Body of pancreas (tissue), 4 donors: ENCODE measurements at regions not wholly inside any gene's neighbourhood (a gene's known extent, or its start where the extent isn't known, plus 50 kb on each side); places are given as distances from the start of the nearest gene placed in this dataset.
A peak's percentile ranks its signal among the peaks of the same experiment; 100 is the strongest.

Experiments
- ATAC-seq: fragments of 150-250 bp; one replicate; pipeline ENCODE4 v1.9.1; 2016
- DNase-seq, 4 donors: peaks; one replicate each; pipeline ENCODE4 v3.0.0-alpha.2; 2019
- H3K27ac ChIP-seq, 4 donors: fragments of 200-600 bp; sonication (generic); 1 replicate in 3 of 4; 2 replicates in 1 of 4; pipeline versions ENCODE4 v1.5.1 to v1.6.1; 2016 to 2019; ENCODE audit warnings: mild to moderate bottlenecking in 1 of 4, mixed read lengths in 1 of 4, moderate library complexity in 1 of 4
- H3K27me3 ChIP-seq, 2 donors: fragments of 200-600 bp; sonication (generic); one replicate each; pipeline ENCODE4 v1.6.0; 2016; ENCODE audit warnings: mild to moderate bottlenecking in 1 of 2
- H3K36me3 ChIP-seq, 2 donors: fragments of 200-600 bp; sonication (generic); replicated peaks in 1 of 2; 2 replicates each; pipeline ENCODE4 v1.5.1; 2016; ENCODE audit warnings: low read depth in 2 of 2; ENCODE audit not compliant: insufficient read depth in 1 of 2
- H3K4me1 ChIP-seq: fragments of 200-600 bp; sonication (generic); one replicate; pipeline ENCODE4 v1.6.0; 2016
- H3K4me3 ChIP-seq, 2 donors: fragments of 200-600 bp; sonication (generic); 1 replicate in 1 of 2; 2 replicates in 1 of 2; pipeline ENCODE4 v1.5.1; 2016 to 2019
- H3K9me3 ChIP-seq, 3 donors: fragments of 200-600 bp; sonication (generic); 1 replicate in 2 of 3; 2 replicates in 1 of 3; pipeline ENCODE4 v1.5.1; 2016
- POLR2A ChIP-seq, 3 donors: fragments of 450-650 bp; IDR thresholded peaks; one replicate each; pipeline ENCODE4 v1.6.1; 2016; ENCODE audit warnings: antibody characterized with exemption in 3 of 3, mild to moderate bottlenecking in 2 of 3
- whole genome bisulfite sequencing, 2 donors: methylation state at CpG; one replicate each; pipeline ENCODE4 v1.1.5; 2017; 5-methylcytosine and 5-hydroxymethylcytosine counted together
- intact Hi-C: fragments of 100-400 bp; cut with DNase I; formaldehyde crosslinking; loops from one replicate; pipeline ENCODE4 v1.15.1; 2023
- TF ChIP-seq, protein P1 (sequence below), 7 experiments: fragments of 450-650 bp in 4 of 7; fragments of 200-600 bp in 3 of 7; sonication (generic) in 3 of 7; IDR thresholded peaks; one replicate each; pipeline ENCODE4 v1.5.1; 2016 to 2019; ENCODE audit warnings: antibody characterized with exemption in 7 of 7

DNA sequence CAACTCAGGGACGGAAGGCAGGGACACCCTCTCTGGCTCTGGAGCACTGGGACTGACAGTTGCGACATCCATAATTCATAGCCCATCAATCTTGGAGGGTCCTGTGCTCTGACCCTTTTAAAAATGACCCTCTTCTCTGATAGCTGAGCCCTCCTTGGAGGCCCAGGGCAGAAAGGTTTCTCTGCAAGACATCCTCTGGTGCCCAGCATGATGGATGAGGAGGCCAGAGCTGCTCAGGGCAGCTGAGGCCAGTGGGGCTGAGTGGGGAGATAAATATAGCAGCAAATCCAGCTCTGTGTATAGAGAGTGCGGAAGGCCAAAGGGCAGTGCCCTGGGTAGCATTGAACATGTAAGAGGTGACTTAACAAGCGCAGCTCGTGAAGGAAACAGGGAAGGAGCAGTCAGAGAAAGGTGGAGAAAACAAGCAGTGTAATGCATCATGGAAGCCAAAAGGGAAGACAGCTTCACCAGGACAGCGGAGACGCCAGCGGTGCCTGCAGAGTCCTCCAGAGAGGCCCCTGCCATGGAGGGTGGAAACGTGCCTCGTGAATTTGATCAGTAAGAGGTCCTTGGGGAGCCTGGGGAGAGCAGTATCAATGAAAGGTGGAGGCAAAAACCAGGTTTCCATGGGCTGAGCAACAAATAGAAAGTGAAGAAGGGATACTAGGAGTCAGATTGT is 50.4 kb upstream of the FMOD start:
- Histone ChIP-seq H3K27ac (no peak overlapping the region), H3K4me3 (no peak overlapping the region), H3K36me3 (no peaks in the 10 kb centered on the region), H3K9me3 (no peaks in the 10 kb centered on the region), H3K4me1 (no peaks in the 10 kb centered on the region), H3K27me3 (no peaks in the 10 kb centered on the region)
- WGBS, 2 donors, result 81 to 87% methylated on average over 10 of the region's 10 CpGs
- intact Hi-C loops, result no loop called here
- TF ChIP-seq, protein P1, sequence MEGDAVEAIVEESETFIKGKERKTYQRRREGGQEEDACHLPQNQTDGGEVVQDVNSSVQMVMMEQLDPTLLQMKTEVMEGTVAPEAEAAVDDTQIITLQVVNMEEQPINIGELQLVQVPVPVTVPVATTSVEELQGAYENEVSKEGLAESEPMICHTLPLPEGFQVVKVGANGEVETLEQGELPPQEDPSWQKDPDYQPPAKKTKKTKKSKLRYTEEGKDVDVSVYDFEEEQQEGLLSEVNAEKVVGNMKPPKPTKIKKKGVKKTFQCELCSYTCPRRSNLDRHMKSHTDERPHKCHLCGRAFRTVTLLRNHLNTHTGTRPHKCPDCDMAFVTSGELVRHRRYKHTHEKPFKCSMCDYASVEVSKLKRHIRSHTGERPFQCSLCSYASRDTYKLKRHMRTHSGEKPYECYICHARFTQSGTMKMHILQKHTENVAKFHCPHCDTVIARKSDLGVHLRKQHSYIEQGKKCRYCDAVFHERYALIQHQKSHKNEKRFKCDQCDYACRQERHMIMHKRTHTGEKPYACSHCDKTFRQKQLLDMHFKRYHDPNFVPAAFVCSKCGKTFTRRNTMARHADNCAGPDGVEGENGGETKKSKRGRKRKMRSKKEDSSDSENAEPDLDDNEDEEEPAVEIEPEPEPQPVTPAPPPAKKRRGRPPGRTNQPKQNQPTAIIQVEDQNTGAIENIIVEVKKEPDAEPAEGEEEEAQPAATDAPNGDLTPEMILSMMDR (IDR thresholded peaks at IDR 0.05), result no peak
- TF ChIP-seq POLR2A (IDR thresholded peaks at IDR 0.05), result no peak
- ATAC-seq, result peak; percentile 18
- no peak for DNase-seq

DNA sequence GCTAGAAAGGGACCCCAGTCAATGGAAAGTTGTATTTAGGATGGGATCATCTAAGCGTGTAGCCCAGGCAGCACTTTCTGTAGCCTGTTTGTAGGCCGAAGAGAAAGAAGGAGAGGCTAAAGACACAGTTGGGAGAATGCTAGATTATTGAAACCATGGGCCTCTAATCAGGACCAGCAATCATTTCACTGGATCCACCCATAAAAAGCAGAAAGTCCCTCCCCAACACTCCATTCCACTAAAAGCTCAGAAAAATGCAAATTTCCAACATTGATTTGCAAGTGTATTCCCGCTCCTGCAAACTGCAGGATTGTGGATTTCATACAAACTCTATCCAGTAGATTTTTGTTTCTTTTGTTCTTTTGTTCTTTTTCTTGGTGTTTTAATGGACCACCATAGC is 51.2 kb upstream of the FMOD start:
- WGBS, 2 donors, result 74 to 91% methylated on average over 3 of the region's 3 CpGs
- H3K27me3 ChIP-seq, result no peaks in the 10 kb centered on the region
- no peak overlapping the region for H3K4me3 ChIP-seq
- intact Hi-C loops, result no loop called here
- DNase-seq (no peak), ATAC-seq (no peak)
- TF ChIP-seq, protein P1 (IDR thresholded peaks at IDR 0.05), result no peak
- no peak for TF ChIP-seq POLR2A (IDR thresholded peaks at IDR 0.05)
- no peaks in the 10 kb centered on the region for H3K4me1 ChIP-seq
- H3K9me3 ChIP-seq, result no peaks in the 10 kb centered on the region
- H3K27ac ChIP-seq, result peak overlapping the region in 1 of 4 donors; percentile 12
- no peaks in the 10 kb centered on the region for H3K36me3 ChIP-seq

DNA sequence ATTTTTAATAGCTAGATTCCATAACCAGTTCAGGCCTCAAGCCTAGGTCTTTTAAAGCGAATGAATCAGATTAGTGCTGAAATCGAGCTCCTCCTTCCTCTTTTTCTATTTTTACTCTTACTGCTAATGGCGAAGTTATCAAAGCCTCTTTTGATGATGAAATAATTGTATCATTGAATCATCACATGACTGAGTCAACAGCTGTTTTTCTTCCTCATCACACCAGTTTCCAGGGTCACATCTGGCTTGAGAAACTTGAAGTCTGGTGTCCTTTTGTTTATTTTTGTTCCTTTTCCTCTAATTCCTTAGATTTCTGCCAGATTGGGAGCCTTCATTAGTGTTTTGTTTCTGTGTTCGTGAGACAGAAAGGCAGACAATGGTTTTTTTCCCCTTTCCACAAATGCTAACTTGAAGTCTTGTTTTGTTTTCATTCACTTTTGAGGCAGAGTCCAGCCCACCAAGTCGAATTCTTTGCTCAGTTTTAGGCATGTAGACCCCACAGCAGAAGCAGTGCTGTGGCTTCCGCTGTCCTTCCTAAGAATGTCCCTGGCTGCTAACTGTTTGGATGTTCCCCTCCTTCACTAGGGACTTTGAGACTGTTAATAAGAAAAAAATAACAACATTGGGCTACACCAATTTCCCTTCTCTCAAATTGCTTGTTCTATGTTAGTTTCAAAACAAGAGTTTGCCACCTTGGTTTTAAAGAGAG is 51.9 kb upstream of the FMOD start:
- Histone ChIP-seq H3K27ac (peak overlapping the region in 2 of 4 donors; percentile 1 to 20), H3K36me3 (no peaks in the 10 kb centered on the region), H3K9me3 (no peaks in the 10 kb centered on the region), H3K4me3 (no peak overlapping the region), H3K4me1 (no peaks in the 10 kb centered on the region), H3K27me3 (no peaks in the 10 kb centered on the region)
- TF ChIP-seq, protein P1 (IDR thresholded peaks at IDR 0.05), result no peak
- TF ChIP-seq POLR2A (IDR thresholded peaks at IDR 0.05), result no peak
- ATAC-seq, result peak; percentile 30
- WGBS, 2 donors, result 46 to 57% methylated on average over 6 of the region's 6 CpGs
- intact Hi-C loops, result no loop called here
- peak in 1 of 4 donors; percentile 21 for DNase-seq

GRCh38 chr1:203403586-203403985 is 52.7 kb upstream of the FMOD start:
- H3K27me3 ChIP-seq, result no peaks in the 10 kb centered on the region
- WGBS, 2 donors, result 74 to 85% methylated on average over 5 of the region's 5 CpGs
- no peaks in the 10 kb centered on the region for H3K4me1 ChIP-seq
- no peak overlapping the region for H3K4me3 ChIP-seq
- H3K9me3 ChIP-seq, result no peaks in the 10 kb centered on the region
- DNase-seq (no peak), ATAC-seq (no peak)
- peak overlapping the region in 2 of 4 donors; percentile 1 to 20 for H3K27ac ChIP-seq
- intact Hi-C loops, result no loop called here
- no peaks in the 10 kb centered on the region for H3K36me3 ChIP-seq
- TF ChIP-seq POLR2A (IDR thresholded peaks at IDR 0.05), result no peak
- TF ChIP-seq, protein P1 (IDR thresholded peaks at IDR 0.05), result no peak
